IPS-18a (cell line): ENCODE measurements at regions not wholly inside any gene's neighbourhood (a gene's known extent, or its start where the extent isn't known, plus 50 kb on each side); places are given as distances from the start of the nearest gene placed in this dataset.

Source experiments
- H3K27ac ChIP-seq: one replicate; pipeline ENCODE4 v1.5.1; 2013; ENCODE audit warnings: low read length
- H3K27me3 ChIP-seq: one replicate; pipeline ENCODE4 v1.6.1; 2013; ENCODE audit warnings: mild to moderate bottlenecking, low read length; ENCODE audit not compliant: control insufficient read depth, insufficient read depth
- H3K36me3 ChIP-seq: one replicate; pipeline ENCODE4 v1.6.1; 2013; ENCODE audit warnings: low read depth, low read length; ENCODE audit not compliant: control insufficient read depth
- H3K4me1 ChIP-seq: one replicate; pipeline ENCODE4 v1.6.1; 2013; ENCODE audit warnings: low read depth, low read length; ENCODE audit not compliant: control insufficient read depth
- H3K4me3 ChIP-seq: one replicate; pipeline ENCODE4 v1.5.1; 2013; ENCODE audit warnings: low read length
- H3K9ac ChIP-seq: one replicate; pipeline ENCODE4 v1.6.1; 2013; ENCODE audit warnings: mild to moderate bottlenecking, low read length, moderate library complexity
- H3K9me3 ChIP-seq: one replicate; pipeline ENCODE4 v1.6.1; 2013; ENCODE audit warnings: low read depth, low read length; ENCODE audit not compliant: control insufficient read depth

- Histone ChIP-seq H3K4me3 (no peak overlapping the region), H3K27ac (no peak overlapping the region), H3K4me1 (no peaks in the 10 kb centered on the region), H3K27me3 (no peaks in the 10 kb centered on the region), H3K9ac (no peak overlapping the region), H3K9me3 (no peaks in the 10 kb centered on the region), H3K36me3 (no peaks in the 10 kb centered on the region)
These were observed 164.7 kb upstream of the CCND2 start for GRCh38 chr12:4108803-4109345.

GRCh38 chr12:4107911-4108697, 165.5 kb upstream of the CCND2 start:
- no peaks in the 10 kb centered on the region for H3K36me3 ChIP-seq
- H3K27me3 ChIP-seq, result no peaks in the 10 kb centered on the region
- H3K27ac ChIP-seq, result no peak overlapping the region
- H3K4me1 ChIP-seq, result no peaks in the 10 kb centered on the region
- H3K4me3 ChIP-seq, result no peak overlapping the region
- H3K9me3 ChIP-seq, result no peaks in the 10 kb centered on the region
- H3K9ac ChIP-seq, result no peak overlapping the region

GRCh38 chr12:4107436-4107878, 166.1 kb upstream of the CCND2 start:
- H3K27ac ChIP-seq, result no peak overlapping the region
- H3K36me3 ChIP-seq, result no peaks in the 10 kb centered on the region
- no peaks in the 10 kb centered on the region for H3K27me3 ChIP-seq
- no peaks in the 10 kb centered on the region for H3K9me3 ChIP-seq
- no peaks in the 10 kb centered on the region for H3K4me1 ChIP-seq
- H3K9ac ChIP-seq, result no peak overlapping the region
- no peak overlapping the region for H3K4me3 ChIP-seq

GRCh38 chr12:4106621-4107020, 166.9 kb upstream of the CCND2 start:
- Histone ChIP-seq H3K27ac (no peak overlapping the region), H3K27me3 (no peaks in the 10 kb centered on the region), H3K4me3 (no peak overlapping the region), H3K36me3 (no peaks in the 10 kb centered on the region), H3K4me1 (no peaks in the 10 kb centered on the region), H3K9me3 (no peaks in the 10 kb centered on the region), H3K9ac (no peak overlapping the region)

- H3K4me3 ChIP-seq, result no peak overlapping the region
- H3K27me3 ChIP-seq, result no peaks in the 10 kb centered on the region
- no peaks in the 10 kb centered on the region for H3K36me3 ChIP-seq
- H3K9ac ChIP-seq, result no peak overlapping the region
- H3K4me1 ChIP-seq, result no peaks in the 10 kb centered on the region
- H3K9me3 ChIP-seq, result no peaks in the 10 kb centered on the region
- no peak overlapping the region for H3K27ac ChIP-seq
These were observed 168.8 kb upstream of the CCND2 start for GRCh38 chr12:4104722-4105244.

- Histone ChIP-seq H3K9me3 (no peaks in the 10 kb centered on the region), H3K36me3 (no peaks in the 10 kb centered on the region)
These were observed 174.3 kb upstream of the CCND2 start for GRCh38 chr12:4099276-4099675.

GRCh38 chr12:4091016-4091743, 182.4 kb upstream of the CCND2 start:
- Histone ChIP-seq H3K9ac (no peak overlapping the region), H3K27ac (no peak overlapping the region), H3K9me3 (no peaks in the 10 kb centered on the region), H3K36me3 (no peaks in the 10 kb centered on the region), H3K4me3 (no peak overlapping the region), H3K27me3 (no peaks in the 10 kb centered on the region), H3K4me1 (peaks cover 3% of the 10 kb centered on the region)

More at GRCh38 chr12:4099276-4099675, 174.3 kb upstream of the CCND2 start:
- H3K4me3 ChIP-seq, result no peak overlapping the region
- no peaks in the 10 kb centered on the region for H3K27me3 ChIP-seq
- H3K4me1 ChIP-seq, result no peaks in the 10 kb centered on the region
- no peak overlapping the region for H3K27ac ChIP-seq
- no peak overlapping the region for H3K9ac ChIP-seq

GRCh38 chr12:4089956-4090355, 183.6 kb upstream of the CCND2 start:
- Histone ChIP-seq H3K9me3 (no peaks in the 10 kb centered on the region), H3K4me3 (no peak overlapping the region), H3K36me3 (no peaks in the 10 kb centered on the region), H3K4me1 (peaks cover 3% of the 10 kb centered on the region), H3K27ac (no peak overlapping the region), H3K27me3 (no peaks in the 10 kb centered on the region), H3K9ac (no peak overlapping the region)

GRCh38 chr12:4089121-4089606, 184.4 kb upstream of the CCND2 start:
- H3K27ac ChIP-seq, result no peak overlapping the region
- H3K27me3 ChIP-seq, result no peaks in the 10 kb centered on the region
- no peaks in the 10 kb centered on the region for H3K36me3 ChIP-seq
- H3K4me1 ChIP-seq, result peaks cover 3% of the 10 kb centered on the region
- H3K4me3 ChIP-seq, result no peak overlapping the region
- H3K9ac ChIP-seq, result no peak overlapping the region
- no peaks in the 10 kb centered on the region for H3K9me3 ChIP-seq

GRCh38 chr12:4088451-4088850, 185.1 kb upstream of the CCND2 start:
- H3K4me3 ChIP-seq, result no peak overlapping the region
- H3K9ac ChIP-seq, result no peak overlapping the region
- H3K36me3 ChIP-seq, result no peaks in the 10 kb centered on the region
- H3K4me1 ChIP-seq, result peaks cover 3% of the 10 kb centered on the region
- H3K9me3 ChIP-seq, result no peaks in the 10 kb centered on the region
- no peak overlapping the region for H3K27ac ChIP-seq
- H3K27me3 ChIP-seq, result no peaks in the 10 kb centered on the region

- no peaks in the 10 kb centered on the region for H3K27me3 ChIP-seq
- no peak overlapping the region for H3K27ac ChIP-seq
- H3K9me3 ChIP-seq, result no peaks in the 10 kb centered on the region
- H3K4me1 ChIP-seq, result peaks cover 3% of the 10 kb centered on the region
- H3K9ac ChIP-seq, result no peak overlapping the region
- no peak overlapping the region for H3K4me3 ChIP-seq
- no peaks in the 10 kb centered on the region for H3K36me3 ChIP-seq
These were observed 187.1 kb upstream of the CCND2 start for GRCh38 chr12:4086481-4086880.
